Neural progenitor cell (in vitro differentiated cells): ENCODE measurements at regions not wholly inside any gene's neighbourhood (a gene's known extent, or its start where the extent isn't known, plus 50 kb on each side); places are given as distances from the start of the nearest gene placed in this dataset.

Source experiments
- DNase-seq: peaks from one replicate; pipeline ENCODE4 v3.0.0-alpha.2; 2016; ENCODE audit warnings: low spot score
- H2AFZ ChIP-seq: fragments of 200-600 bp; sonication (generic); replicated peaks from 2 replicates; pipeline ENCODE4 v1.6.1; 2016; ENCODE audit warnings: antibody characterized with exemption
- H3F3A ChIP-seq: fragments of 200-600 bp; sonication (generic); 2 replicates; pipeline ENCODE4 v1.6.1; 2016; ENCODE audit warnings: antibody characterized with exemption, low read depth
- H3K27ac ChIP-seq: fragments of 200-600 bp; sonication (generic); 2 replicates; pipeline ENCODE4 v1.5.1; 2016; ENCODE audit warnings: mild to moderate bottlenecking
- H3K27me3 ChIP-seq: fragments of 200-600 bp; sonication (generic); 2 replicates; pipeline ENCODE4 v1.6.1; 2016; ENCODE audit warnings: mild to moderate bottlenecking, moderate library complexity
- H3K36me3 ChIP-seq: fragments of 200-600 bp; sonication (generic); 2 replicates; pipeline ENCODE4 v1.5.1; 2016
- H3K4me1 ChIP-seq: fragments of 200-600 bp; sonication (generic); 2 replicates; pipeline ENCODE4 v1.6.1; 2016; ENCODE audit warnings: mixed run types
- H3K4me2 ChIP-seq: fragments of 200-600 bp; sonication (generic); 2 replicates; pipeline ENCODE4 v1.6.1; 2016
- H3K4me3 ChIP-seq: fragments of 200-600 bp; sonication (generic); 2 replicates; pipeline ENCODE4 v1.5.1; 2016
- H3K79me2 ChIP-seq: fragments of 200-600 bp; sonication (generic); 2 replicates; pipeline ENCODE4 v1.6.1; 2016; ENCODE audit warnings: low read depth
- H3K9ac ChIP-seq: fragments of 200-600 bp; sonication (generic); 2 replicates; pipeline ENCODE4 v1.6.1; 2016
- H3K9me3 ChIP-seq: fragments of 200-600 bp; sonication (generic); 2 replicates; pipeline ENCODE4 v1.5.1; 2016; ENCODE audit warnings: low read depth
- H4K20me1 ChIP-seq: fragments of 200-600 bp; sonication (generic); 2 replicates; pipeline ENCODE4 v1.6.1; 2016; ENCODE audit warnings: low read depth
- H3K27ac Mint-ChIP-seq: 3 replicates; pipeline ENCODE4 v1.8.0; 2021; ENCODE audit warnings: mixed read lengths
- H3K27me3 Mint-ChIP-seq: 2 replicates; pipeline ENCODE4 v1.8.0; 2022; ENCODE audit warnings: low read depth, mild to moderate bottlenecking, inconsistent platforms, moderate library complexity, mixed read lengths; ENCODE audit not compliant: insufficient read depth
- H3K36me3 Mint-ChIP-seq: 3 replicates; pipeline ENCODE4 v1.8.0; 2021; ENCODE audit warnings: mixed read lengths
- H3K4me1 Mint-ChIP-seq: 3 replicates; pipeline ENCODE4 v1.8.0; 2021; ENCODE audit warnings: mixed read lengths
- H3K4me3 Mint-ChIP-seq: 3 replicates; pipeline ENCODE4 v1.8.0; 2021; ENCODE audit warnings: mild to moderate bottlenecking, moderate library complexity, mixed read lengths
- H3K9me3 Mint-ChIP-seq: 3 replicates; pipeline ENCODE4 v1.8.0; 2020; ENCODE audit warnings: mixed read lengths
- EZH2 ChIP-seq: fragments of 200-600 bp; sonication (generic); IDR thresholded peaks from 2 replicates; pipeline ENCODE4 v1.6.1; 2017; ENCODE audit warnings: antibody characterized with exemption, mild to moderate bottlenecking, moderate library complexity
- EZH2phosphoT487 ChIP-seq: fragments of 200-600 bp; sonication (generic); IDR thresholded peaks from 2 replicates; pipeline ENCODE4 v1.6.1; 2017; ENCODE audit warnings: antibody characterized with exemption
- TF ChIP-seq, protein P1 (sequence below): fragments of 200-600 bp; sonication (generic); IDR thresholded peaks from 2 replicates; pipeline ENCODE4 v1.5.1; 2017; ENCODE audit warnings: antibody characterized with exemption, mild to moderate bottlenecking

DNA sequence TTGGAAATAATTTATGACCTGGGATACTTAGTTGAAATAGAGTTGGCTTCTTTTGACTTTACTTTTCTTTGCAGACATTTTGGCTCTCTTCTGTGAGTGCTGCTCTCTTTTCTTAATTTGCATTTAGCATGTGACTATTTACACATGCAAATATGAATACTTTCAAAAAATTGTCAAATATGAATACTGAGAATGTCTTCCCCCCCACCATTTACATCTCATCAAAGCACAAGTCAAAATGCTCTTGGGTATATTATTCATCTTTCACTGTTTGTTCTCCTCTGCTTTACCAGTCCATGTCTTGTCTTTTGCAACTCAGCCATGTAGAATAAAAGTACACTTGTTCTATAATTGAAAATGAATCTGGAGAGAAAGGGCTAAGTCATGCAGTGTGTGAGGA, 126.5 kb downstream of the HHIPL2 start:
- Mint-ChIP-seq H3K4me3 (no peak overlapping the region), H3K27me3 (peaks cover 3% of the 10 kb centered on the region)
- TF ChIP-seq EZH2phosphoT487 (no peak), EZH2 (no peak)
- TF ChIP-seq, protein P1, sequence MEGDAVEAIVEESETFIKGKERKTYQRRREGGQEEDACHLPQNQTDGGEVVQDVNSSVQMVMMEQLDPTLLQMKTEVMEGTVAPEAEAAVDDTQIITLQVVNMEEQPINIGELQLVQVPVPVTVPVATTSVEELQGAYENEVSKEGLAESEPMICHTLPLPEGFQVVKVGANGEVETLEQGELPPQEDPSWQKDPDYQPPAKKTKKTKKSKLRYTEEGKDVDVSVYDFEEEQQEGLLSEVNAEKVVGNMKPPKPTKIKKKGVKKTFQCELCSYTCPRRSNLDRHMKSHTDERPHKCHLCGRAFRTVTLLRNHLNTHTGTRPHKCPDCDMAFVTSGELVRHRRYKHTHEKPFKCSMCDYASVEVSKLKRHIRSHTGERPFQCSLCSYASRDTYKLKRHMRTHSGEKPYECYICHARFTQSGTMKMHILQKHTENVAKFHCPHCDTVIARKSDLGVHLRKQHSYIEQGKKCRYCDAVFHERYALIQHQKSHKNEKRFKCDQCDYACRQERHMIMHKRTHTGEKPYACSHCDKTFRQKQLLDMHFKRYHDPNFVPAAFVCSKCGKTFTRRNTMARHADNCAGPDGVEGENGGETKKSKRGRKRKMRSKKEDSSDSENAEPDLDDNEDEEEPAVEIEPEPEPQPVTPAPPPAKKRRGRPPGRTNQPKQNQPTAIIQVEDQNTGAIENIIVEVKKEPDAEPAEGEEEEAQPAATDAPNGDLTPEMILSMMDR: no peak

DNA sequence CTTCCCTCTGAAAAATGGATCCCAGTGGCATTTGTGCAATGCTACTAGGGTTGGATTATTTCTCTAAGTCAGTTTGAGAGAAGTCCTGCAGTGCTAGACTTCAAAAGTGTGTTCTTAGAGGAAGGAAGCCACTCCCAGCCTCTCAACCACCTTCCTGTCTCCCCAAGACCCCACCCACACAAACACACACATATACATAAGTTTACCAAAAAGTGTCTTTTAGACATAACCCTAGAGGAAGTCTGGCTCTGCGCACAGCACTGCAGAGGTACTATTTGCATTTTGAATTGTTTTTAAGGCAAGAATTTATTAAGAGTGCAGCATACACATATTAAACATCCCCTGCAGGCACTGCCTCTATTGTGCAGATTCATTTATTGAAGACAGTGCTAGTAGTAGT, 127.3 kb downstream of the HHIPL2 start:
- Histone ChIP-seq H3K36me3 (no peaks in the 10 kb centered on the region), H3F3A (no peaks in the 10 kb centered on the region), H3K9me3 (no peaks in the 10 kb centered on the region), H4K20me1 (no peaks in the 10 kb centered on the region), H3K27me3 (no peaks in the 10 kb centered on the region), H3K9ac (no peak overlapping the region), H3K4me2 (no peak overlapping the region), H3K4me3 (no peak overlapping the region), H2AFZ (no peak overlapping the region), H3K27ac (no peak overlapping the region), H3K4me1 (no peaks in the 10 kb centered on the region), H3K79me2 (no peaks in the 10 kb centered on the region)
- Mint-ChIP-seq H3K36me3 (no peaks in the 10 kb centered on the region), H3K4me3 (no peak overlapping the region), H3K9me3 (no peaks in the 10 kb centered on the region), H3K4me1 (no peaks in the 10 kb centered on the region), H3K27me3 (peaks cover 3% of the 10 kb centered on the region), H3K27ac (no peak overlapping the region)
- no peak for TF ChIP-seq EZH2phosphoT487
- no peak for TF ChIP-seq EZH2
- TF ChIP-seq, protein P1: no peak
- DNase-seq: no peak

More for the DNA sequence above, 126.5 kb downstream of the HHIPL2 start:
- H3K27ac ChIP-seq: no peak overlapping the region
- no peaks in the 10 kb centered on the region for H4K20me1 ChIP-seq
- no peak overlapping the region for H3K4me3 ChIP-seq
- H3K9ac ChIP-seq: no peak overlapping the region
- no peak overlapping the region for H2AFZ ChIP-seq
- H3F3A ChIP-seq: no peaks in the 10 kb centered on the region
- H3K9me3 ChIP-seq: no peaks in the 10 kb centered on the region
- no peaks in the 10 kb centered on the region for H3K4me1 Mint-ChIP-seq
- no peaks in the 10 kb centered on the region for H3K36me3 Mint-ChIP-seq
- DNase-seq: no peak
- H3K4me1 ChIP-seq: no peaks in the 10 kb centered on the region
- no peak overlapping the region for H3K27ac Mint-ChIP-seq
- H3K9me3 Mint-ChIP-seq: no peaks in the 10 kb centered on the region
- H3K79me2 ChIP-seq: no peaks in the 10 kb centered on the region
- no peak overlapping the region for H3K4me2 ChIP-seq
- H3K27me3 ChIP-seq: no peaks in the 10 kb centered on the region
- H3K36me3 ChIP-seq: no peaks in the 10 kb centered on the region

GRCh38 chr1:222418654-222419053, 129.2 kb downstream of the HHIPL2 start:
- Mint-ChIP-seq H3K4me1 (no peaks in the 10 kb centered on the region), H3K27me3 (no peaks in the 10 kb centered on the region), H3K36me3 (no peaks in the 10 kb centered on the region), H3K27ac (no peak overlapping the region), H3K9me3 (no peaks in the 10 kb centered on the region), H3K4me3 (no peak overlapping the region)
- Histone ChIP-seq H3K27me3 (no peaks in the 10 kb centered on the region), H2AFZ (no peak overlapping the region), H3K4me1 (no peaks in the 10 kb centered on the region), H3K36me3 (no peaks in the 10 kb centered on the region), H3K27ac (no peak overlapping the region), H3F3A (no peaks in the 10 kb centered on the region), H3K79me2 (no peaks in the 10 kb centered on the region), H3K9me3 (no peaks in the 10 kb centered on the region), H3K9ac (no peak overlapping the region), H4K20me1 (no peaks in the 10 kb centered on the region), H3K4me2 (no peak overlapping the region), H3K4me3 (no peak overlapping the region)
- DNase-seq: no peak
- TF ChIP-seq, protein P1: no peak
- TF ChIP-seq EZH2 (no peak), EZH2phosphoT487 (no peak)

GRCh38 chr1:222417264-222417663, 130.6 kb downstream of the HHIPL2 start:
- Histone ChIP-seq H4K20me1 (no peaks in the 10 kb centered on the region), H3K27ac (no peak overlapping the region), H3K4me3 (no peak overlapping the region), H3K9ac (no peak overlapping the region), H3K4me2 (no peak overlapping the region), H3K79me2 (no peaks in the 10 kb centered on the region), H3K36me3 (no peaks in the 10 kb centered on the region), H3K9me3 (no peaks in the 10 kb centered on the region), H2AFZ (no peak overlapping the region), H3K4me1 (no peaks in the 10 kb centered on the region), H3K27me3 (no peaks in the 10 kb centered on the region), H3F3A (no peaks in the 10 kb centered on the region)
- Mint-ChIP-seq H3K9me3 (no peaks in the 10 kb centered on the region), H3K4me3 (no peak overlapping the region), H3K27me3 (no peaks in the 10 kb centered on the region), H3K36me3 (no peaks in the 10 kb centered on the region), H3K4me1 (no peaks in the 10 kb centered on the region), H3K27ac (no peak overlapping the region)
- DNase-seq: no peak
- TF ChIP-seq EZH2 (no peak), EZH2phosphoT487 (no peak)
- TF ChIP-seq, protein P1: no peak
